Stomach (tissue), 8 donors: ENCODE measurements at regions not wholly inside any gene's neighbourhood (a gene's known extent, or its start where the extent isn't known, plus 50 kb on each side); places are given as distances from the start of the nearest gene placed in this dataset.
A peak's percentile ranks its signal among the peaks of the same experiment; 100 is the strongest.

Experiments used
- DNase-seq, 2 donors: peaks; one replicate each; pipeline versions ENCODE4 v3.0.0 to v3.0.0-alpha.2; 2013 to 2019
- H3K27ac ChIP-seq, 5 donors: fragments of 200-600 bp in 4 of 5; sonication (generic) in 4 of 5; one replicate each; pipeline ENCODE4 v1.5.1; 2013 to 2019; ENCODE audit warnings: mild to moderate bottlenecking in 1 of 5, moderate library complexity in 1 of 5
- H3K27me3 ChIP-seq, 3 donors: fragments of 200-600 bp; sonication (generic); one replicate each; pipeline ENCODE4 v1.5.1; 2017 to 2019; ENCODE audit warnings: mixed run types in 1 of 3
- H3K36me3 ChIP-seq, 4 donors: fragments of 200-600 bp; sonication (generic); 1 replicate in 3 of 4; 2 replicates in 1 of 4; pipeline ENCODE4 v1.5.1; 2016 to 2019
- H3K4me1 ChIP-seq, 4 donors: fragments of 200-600 bp; sonication (generic); one replicate each; pipeline ENCODE4 v1.5.1; 2016 to 2019
- H3K4me3 ChIP-seq, 4 donors: fragments of 200-600 bp; sonication (generic) in 3 of 4; one replicate each; pipeline ENCODE4 v1.5.1; 2016 to 2019; ENCODE audit warnings: mild to moderate bottlenecking in 1 of 4
- H3K9me3 ChIP-seq, 4 donors: fragments of 200-600 bp; sonication (generic); one replicate each; pipeline ENCODE4 v1.5.1; 2016 to 2019
- CTCF ChIP-seq, 7 experiments: fragments of 450-650 bp in 4 of 7; fragments of 200-600 bp in 3 of 7; sonication (generic) in 3 of 7; IDR thresholded peaks; one replicate each; pipeline ENCODE4 v1.5.1; 2016 to 2019; ENCODE audit warnings: antibody characterized with exemption in 7 of 7, control low read depth in 2 of 7, mild to moderate bottlenecking in 1 of 7
- EP300 ChIP-seq: sonication (generic); formaldehyde crosslinking; IDR thresholded peaks from one replicate; pipeline ENCODE4 v1.6.1; 2017; ENCODE audit warnings: antibody characterized with exemption
- POLR2A ChIP-seq, 4 donors: fragments of 450-650 bp; IDR thresholded peaks; one replicate each; pipeline ENCODE4 v1.6.1; 2016; ENCODE audit warnings: antibody characterized with exemption in 4 of 4, control low read depth in 2 of 4, mild to moderate bottlenecking in 1 of 4, moderate library complexity in 1 of 4
- POLR2AphosphoS5 ChIP-seq, 3 donors: sonication (generic); formaldehyde crosslinking; IDR thresholded peaks; one replicate each; pipeline ENCODE4 v1.6.1; 2016; ENCODE audit warnings: antibody characterized with exemption in 3 of 3
- WGBS, 5 donors: extraction: QIAGEN DNeasy Blood & Tissue Kit in 3 of 5; methylation state at CpG; one replicate each; pipeline versions ENCODE4 v1.1.5 to v1.1.7; 2013 to 2018; 5-methylcytosine and 5-hydroxymethylcytosine counted together
- intact Hi-C: fragments of 100-400 bp; cut with DNase I; formaldehyde crosslinking; loops from one replicate; pipeline ENCODE4 v1.15.1; 2023; ENCODE audit warnings: low total_unique reads
- donor health status: healthy with polysubstance abuse.
- donor health status: Bipolar disorder and iron deficiency.
- donor health status: healthy.

- peak in 1 of 2 donors; percentile 16 for DNase-seq
- intact Hi-C loops, result no loop called here
- Histone ChIP-seq H3K27me3 (no peaks in the 10 kb centered on the region), H3K27ac (no peak overlapping the region), H3K9me3 (peaks cover 0 to 7% (median 0%) of the 10 kb centered on the region in 4 donors), H3K4me3 (no peak overlapping the region), H3K4me1 (peaks cover 0 to 3% (median 0%) of the 10 kb centered on the region in 4 donors), H3K36me3 (no peaks in the 10 kb centered on the region)
- WGBS, 5 donors, result 61 to 83% (median 71%) methylated on average over 2 of the region's 2 CpGs
- TF ChIP-seq POLR2A (IDR thresholded peaks at IDR 0.05) (no peak), EP300 (no peak), POLR2AphosphoS5 (IDR thresholded peaks at IDR 0.05) (no peak)
These were observed 230.8 kb downstream of the NUAK1 start for GRCh38 chr12:105907982-105908381.

GRCh38 chr12:105910030-105910429, 228.7 kb downstream of the NUAK1 start:
- no peak for DNase-seq
- Histone ChIP-seq H3K4me3 (no peak overlapping the region), H3K9me3 (peaks cover 0 to 7% (median 0%) of the 10 kb centered on the region in 4 donors), H3K27me3 (no peaks in the 10 kb centered on the region), H3K36me3 (no peaks in the 10 kb centered on the region), H3K27ac (no peak overlapping the region), H3K4me1 (peaks cover 0 to 5% (median 0%) of the 10 kb centered on the region in 4 donors)
- intact Hi-C loops, result no loop called here
- TF ChIP-seq POLR2A (IDR thresholded peaks at IDR 0.05) (no peak), EP300 (no peak), POLR2AphosphoS5 (IDR thresholded peaks at IDR 0.05) (no peak), CTCF (IDR thresholded peaks at IDR 0.05) (no peak)
- WGBS, 5 donors, result 92 to 96% (median 94%) methylated on average over 3 of the region's 3 CpGs

GRCh38 chr12:105911966-105912365, 226.8 kb downstream of the NUAK1 start:
- intact Hi-C loops, result no loop called here

GRCh38 chr12:105912882-105913678, 225.7 kb downstream of the NUAK1 start:
- Histone ChIP-seq H3K36me3 (no peaks in the 10 kb centered on the region), H3K27me3 (no peaks in the 10 kb centered on the region), H3K4me3 (no peak overlapping the region), H3K27ac (no peak overlapping the region), H3K4me1 (peaks cover 0 to 5% (median 0%) of the 10 kb centered on the region in 4 donors), H3K9me3 (peaks cover 0 to 7% (median 0%) of the 10 kb centered on the region in 4 donors)
- intact Hi-C loops, result no loop called here
- 46 to 56% (median 49%) methylated on average over 9 of the region's 9 CpGs for WGBS, 5 donors
- TF ChIP-seq POLR2A (IDR thresholded peaks at IDR 0.05), result no peak
- no peak for TF ChIP-seq EP300
- no peak for TF ChIP-seq CTCF (IDR thresholded peaks at IDR 0.05)
- no peak for TF ChIP-seq POLR2AphosphoS5 (IDR thresholded peaks at IDR 0.05)
- peak in 1 of 2 donors; percentile 20 for DNase-seq

More at GRCh38 chr12:105911966-105912365, 226.8 kb downstream of the NUAK1 start:
- Histone ChIP-seq H3K4me3 (no peak overlapping the region), H3K27me3 (no peaks in the 10 kb centered on the region), H3K36me3 (no peaks in the 10 kb centered on the region), H3K4me1 (peaks cover 0 to 5% (median 0%) of the 10 kb centered on the region in 4 donors), H3K9me3 (peaks cover 0 to 7% (median 0%) of the 10 kb centered on the region in 4 donors), H3K27ac (no peak overlapping the region)
- WGBS, 5 donors, result 84 to 94% (median 86%) methylated on average over 4 of the region's 4 CpGs
- DNase-seq, result no peak
- TF ChIP-seq POLR2AphosphoS5 (IDR thresholded peaks at IDR 0.05) (no peak), CTCF (IDR thresholded peaks at IDR 0.05) (no peak), EP300 (no peak), POLR2A (IDR thresholded peaks at IDR 0.05) (no peak)
